GM19238 (cell line): ENCODE measurements at regions not wholly inside any gene's neighbourhood (a gene's known extent, or its start where the extent isn't known, plus 50 kb on each side); places are given as distances from the start of the nearest gene placed in this dataset.

Experiments
- DNase-seq: peaks from one replicate; pipeline ENCODE4 v3.0.0; 2011; ENCODE audit warnings: low spot score; ENCODE audit not compliant: insufficient read length

DNA sequence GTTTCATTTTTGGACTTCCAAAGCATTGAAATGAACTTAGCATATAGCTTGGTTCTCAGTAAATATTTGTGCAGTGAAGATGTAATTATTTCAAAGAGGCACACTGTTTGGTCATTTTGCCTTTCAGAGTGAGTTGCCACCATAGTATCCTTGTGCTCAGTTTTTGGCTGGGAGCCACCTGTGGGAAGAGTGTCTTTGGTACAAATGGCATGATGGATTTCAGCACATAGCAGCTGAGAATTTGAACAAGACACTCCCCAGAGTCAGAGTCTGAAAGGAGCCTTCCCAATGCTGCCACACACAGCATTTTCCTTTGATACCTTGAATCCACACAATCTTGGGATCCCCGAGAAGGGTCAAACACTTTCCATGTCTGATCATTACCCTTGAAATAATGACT, 897.2 kb upstream of the ARPP21 start:
- no peak for DNase-seq

DNA sequence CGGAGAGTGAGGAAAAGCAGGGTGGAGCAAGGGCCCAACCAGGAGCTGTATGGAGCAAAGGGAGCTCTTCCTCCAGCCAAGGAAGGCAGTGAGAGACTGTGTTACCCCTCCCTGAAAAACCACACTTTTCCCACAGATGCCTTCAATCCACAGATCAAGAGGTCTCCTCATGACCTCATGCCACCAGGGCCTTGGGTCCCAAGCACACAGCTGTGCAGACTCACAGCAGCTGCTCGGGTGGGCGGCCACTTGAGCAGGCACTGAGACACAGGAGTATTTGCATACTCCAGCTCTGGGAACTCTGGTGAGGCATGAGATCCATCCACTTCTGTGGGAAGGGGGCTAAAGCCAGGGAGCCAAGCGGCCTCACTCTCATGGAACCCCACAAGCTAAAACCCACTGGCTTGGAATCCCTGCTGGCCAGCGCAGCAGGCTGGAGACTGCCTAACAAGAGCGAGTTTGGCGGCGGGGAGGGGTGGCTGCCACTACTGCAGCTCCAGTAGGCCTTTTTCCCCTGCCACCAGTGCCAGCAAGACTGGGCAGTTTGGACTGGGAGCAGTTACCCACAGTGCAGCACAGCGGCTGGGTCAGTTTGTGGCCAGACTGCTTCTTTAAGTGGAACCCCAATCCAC, 880.6 kb upstream of the ARPP21 start:
- DNase-seq = no peak

DNA sequence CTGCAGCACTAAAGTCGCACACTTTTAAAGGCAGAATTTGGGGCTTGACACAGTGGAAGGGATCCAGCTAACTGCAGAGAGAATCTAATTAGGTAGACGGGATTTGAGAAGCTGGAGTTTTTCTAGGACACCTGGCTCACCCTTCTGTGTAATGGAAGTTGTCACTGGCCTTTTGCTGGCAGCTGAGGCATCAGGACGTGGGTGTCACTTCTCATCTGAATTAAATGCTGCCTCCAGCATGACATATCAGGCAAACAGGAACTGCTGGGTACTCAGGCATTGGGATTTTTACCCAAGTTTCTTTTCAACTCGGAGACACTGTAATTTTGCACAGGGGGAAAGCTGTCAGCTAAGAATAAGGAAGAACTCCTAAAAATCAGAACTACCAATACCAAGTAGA, 861.9 kb upstream of the ARPP21 start:
- DNase-seq = no peak

DNA sequence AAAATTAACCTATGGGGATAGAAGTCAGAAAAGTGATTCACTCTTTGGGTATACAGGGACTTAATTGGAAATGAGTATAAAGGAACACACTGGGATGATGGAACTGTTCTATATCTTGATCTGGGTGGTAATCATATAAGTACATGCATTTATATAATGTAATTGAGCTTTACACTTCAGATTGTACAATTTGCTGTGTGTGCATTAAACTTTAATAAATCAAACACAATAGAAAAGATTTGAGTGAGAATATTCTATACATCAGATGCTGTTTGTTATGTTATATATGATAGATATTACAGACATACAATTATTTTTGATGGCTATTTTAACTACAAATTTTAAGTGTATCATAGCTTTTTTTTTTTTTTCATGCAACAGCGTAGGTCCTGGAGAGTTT, 860.2 kb upstream of the ARPP21 start:
- no peak for DNase-seq

DNA sequence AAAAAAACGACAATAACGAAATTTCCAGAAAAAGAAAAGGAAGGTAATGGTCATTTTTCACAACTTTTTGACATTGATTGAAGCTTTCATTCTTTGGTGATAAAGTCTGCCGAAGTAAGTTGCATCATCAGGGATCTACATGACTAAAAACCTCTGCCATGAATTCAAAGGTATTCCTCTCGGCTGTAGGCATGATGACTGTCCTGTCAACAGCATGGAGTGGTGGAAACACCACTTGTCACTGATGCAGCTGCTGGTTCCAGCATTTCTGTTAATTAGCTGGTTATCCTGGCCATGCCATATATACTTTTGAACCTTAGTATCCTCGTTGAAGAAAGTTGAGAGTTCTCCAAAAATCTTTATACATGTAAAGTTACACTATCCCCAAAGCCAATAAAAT, 859.0 kb upstream of the ARPP21 start:
- no peak for DNase-seq

DNA sequence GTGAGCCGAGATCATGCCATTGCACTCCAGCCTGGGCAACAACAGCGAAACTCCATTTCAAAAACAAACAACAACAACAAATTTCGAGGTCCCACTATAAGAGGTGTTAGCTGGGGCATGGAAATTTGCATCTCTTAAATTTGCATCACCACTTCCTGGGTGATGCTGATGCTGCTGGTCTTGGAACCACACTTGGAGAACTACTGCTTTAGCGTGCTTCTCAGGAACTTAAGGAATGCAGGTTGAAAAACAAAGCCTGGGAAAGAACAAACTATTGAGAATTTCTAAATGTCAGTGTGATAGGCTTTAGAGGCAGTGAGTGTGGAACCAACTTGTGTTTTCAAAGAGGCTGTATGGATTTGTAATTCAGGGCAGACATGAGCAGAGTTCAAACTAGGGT, 858.4 kb upstream of the ARPP21 start:
- no peak for DNase-seq

DNA sequence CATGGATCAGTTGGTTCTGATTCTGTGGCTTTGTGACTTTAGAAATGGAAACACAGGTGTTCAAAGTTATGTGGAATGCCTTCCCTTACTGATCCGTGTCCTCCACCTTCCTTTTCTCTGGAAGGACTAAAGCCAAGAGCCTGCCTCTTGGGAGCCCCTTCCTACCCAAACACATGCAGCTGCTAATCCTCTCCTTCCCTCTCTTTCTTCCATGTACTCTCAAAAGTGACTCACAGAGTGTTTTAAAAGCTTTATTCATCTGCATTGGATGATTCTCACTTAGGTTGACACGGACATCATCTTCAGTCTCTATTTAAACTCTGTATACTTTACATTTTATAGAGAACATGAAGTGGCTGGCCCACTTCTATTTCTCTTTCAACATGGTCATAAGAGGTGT, 856.5 kb upstream of the ARPP21 start:
- no peak for DNase-seq

DNA sequence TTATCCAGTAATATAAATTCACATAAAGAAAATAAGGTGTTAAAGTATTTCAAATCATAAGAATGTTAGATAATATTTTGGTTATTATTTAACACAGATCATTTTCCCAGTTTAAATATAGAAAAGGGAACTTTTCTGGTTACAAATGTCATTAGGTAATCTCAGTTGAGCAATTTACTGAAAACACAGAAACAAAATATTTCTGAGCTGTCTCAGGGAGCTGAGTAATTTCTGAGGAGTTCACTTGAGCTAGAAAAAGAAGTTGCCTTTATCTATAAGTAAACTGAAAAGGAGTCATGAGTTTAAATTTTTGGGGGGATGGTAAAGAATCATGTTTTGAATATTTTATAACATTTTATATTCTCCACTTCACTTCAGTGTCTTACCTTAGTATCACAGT, 855.4 kb upstream of the ARPP21 start:
- no peak for DNase-seq

DNA sequence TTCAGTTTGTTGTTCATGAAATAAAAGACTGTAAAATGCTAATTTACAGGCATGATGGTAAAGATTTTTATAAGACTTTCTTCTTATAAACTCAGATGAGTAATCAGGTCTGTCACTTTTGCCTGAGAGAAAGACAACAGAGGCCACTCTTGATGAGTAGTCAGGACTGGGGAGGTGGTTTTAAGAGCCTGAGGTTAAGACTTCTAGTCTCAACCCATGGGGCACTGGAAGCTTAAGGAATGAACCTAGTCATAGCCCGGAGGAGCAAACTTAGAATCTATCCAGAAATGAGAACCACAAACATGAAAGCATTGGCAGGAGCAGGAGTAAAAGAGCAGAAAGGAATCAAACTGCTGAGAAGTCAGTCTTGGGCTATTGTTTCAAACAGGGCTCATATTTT, 846.3 kb upstream of the ARPP21 start:
- DNase-seq = no peak

DNA sequence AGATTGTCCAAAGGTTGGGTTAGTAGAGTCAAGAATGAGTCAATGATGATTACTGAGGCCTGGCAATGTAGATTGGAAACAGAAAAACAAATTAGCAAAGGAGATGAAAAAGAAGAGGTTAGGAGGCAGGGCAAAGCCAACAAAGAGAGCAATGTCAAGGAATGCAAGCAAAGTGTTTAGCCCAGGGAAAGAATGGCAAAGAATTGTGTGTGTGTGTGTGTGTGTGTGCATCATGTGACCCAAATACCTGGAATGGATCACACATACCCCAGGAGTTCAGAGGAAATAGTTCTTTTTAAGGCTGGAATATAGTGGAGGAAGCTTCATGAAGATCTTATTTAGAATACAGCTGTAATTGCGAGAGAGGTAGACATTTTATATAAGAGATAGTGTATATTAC, 831.7 kb upstream of the ARPP21 start:
- no peak for DNase-seq

DNA sequence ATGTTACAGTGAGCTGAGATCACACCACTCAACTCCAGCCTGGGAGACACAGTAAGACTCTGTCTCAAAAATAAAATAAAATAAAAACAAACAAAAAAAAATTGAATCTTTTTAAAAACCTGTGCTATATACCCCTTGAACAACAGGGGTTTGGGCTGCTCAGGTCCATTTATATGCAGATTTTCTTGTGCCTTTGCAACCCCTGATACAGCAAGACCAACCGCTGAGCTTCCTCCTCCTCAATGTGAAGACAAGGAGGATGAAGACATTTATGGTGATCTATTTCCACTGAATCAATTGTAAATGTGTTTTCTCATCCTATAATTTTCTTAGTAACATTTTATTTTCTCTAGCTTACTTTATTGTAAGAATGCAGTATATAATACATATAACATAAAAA, 831.0 kb upstream of the ARPP21 start:
- DNase-seq = no peak

DNA sequence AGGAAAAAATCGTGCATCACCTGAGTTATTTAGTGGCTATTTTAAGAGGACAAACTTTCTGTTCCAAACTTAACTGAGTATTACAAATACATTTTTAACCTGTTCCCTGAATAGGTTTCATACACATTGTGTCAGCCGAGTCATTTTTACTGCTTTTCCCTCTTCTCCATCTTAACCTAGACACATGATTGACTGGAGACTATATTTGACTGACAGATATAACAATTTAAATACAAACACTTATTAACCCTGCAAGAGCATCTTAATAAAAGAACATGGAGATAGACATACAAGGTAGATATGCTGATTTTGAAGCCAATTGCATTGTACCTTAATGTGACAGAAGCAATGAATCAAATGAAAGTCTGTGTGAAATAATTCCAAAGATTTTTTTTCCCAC, 810.5 kb upstream of the ARPP21 start:
- no peak for DNase-seq

DNA sequence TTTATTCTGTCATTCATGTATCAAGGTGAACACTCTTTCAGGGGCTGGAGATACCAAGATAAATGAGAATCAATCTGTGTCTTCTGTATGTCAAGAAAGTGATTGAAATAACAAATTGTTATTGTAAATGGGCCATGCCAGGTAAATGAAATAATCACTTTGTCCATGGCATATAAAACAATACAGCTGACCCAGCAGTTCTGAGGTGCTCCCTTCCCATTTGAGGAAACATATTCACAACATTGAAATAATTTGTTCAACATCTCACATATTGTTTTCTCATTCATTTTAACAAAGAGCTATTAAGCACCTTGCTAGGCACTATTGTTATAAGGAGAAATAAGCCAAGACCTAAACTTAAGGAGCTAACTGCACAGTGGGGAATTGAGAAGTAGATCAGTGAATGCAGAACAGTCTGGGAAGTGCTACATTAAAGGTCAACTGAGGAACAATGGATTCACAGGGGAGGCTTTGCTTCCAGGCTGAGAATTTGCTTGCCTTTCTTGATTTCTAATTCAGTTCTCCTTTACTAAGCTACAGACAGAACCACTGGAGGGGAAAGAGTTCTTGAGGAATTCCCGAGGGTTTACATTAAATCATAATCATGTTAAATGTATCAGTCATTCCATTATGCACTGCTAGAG, 806.3 kb upstream of the ARPP21 start:
- DNase-seq = no peak

DNA sequence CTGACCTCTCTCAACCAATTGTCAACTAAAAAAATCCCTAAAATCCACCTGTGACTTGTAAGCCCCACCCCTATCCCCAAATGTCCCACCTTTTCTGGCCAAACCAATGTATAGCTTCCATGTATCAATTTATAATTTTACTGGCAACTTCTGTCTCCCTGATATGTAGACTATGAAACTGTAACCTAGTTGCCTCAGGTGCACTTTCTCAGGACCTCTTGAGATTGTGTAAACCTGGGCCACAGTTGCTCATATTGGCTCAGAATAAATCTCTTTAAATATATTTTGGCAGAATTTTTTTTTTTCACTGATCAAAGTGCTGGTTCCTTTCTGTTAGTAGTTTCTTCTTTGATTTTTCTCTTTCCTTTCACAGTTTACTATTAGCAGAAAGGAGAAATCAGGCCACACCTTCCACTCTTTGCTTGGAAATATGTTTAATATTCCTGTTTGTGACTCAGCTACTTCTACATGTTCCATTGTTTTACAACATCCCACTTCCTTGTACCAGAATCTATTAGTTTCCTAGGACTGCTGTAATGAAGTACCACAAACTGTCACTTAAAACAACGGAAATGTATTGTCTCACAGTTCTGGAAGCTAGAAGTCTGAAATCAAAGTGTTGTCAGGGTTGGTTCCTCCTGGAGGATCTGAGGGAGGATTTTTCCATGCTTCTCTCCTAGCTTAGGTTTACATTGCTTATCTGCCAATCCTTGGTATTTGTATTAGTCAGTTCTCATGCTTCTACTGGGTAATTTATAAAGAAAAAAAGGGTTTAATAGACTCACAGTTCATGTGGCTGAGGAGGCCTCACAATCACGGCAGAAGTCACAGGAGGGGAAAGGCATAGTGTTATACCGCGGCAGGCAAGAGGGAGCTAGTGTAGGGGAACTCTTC, 801.2 kb upstream of the ARPP21 start:
- no peak for DNase-seq

DNA sequence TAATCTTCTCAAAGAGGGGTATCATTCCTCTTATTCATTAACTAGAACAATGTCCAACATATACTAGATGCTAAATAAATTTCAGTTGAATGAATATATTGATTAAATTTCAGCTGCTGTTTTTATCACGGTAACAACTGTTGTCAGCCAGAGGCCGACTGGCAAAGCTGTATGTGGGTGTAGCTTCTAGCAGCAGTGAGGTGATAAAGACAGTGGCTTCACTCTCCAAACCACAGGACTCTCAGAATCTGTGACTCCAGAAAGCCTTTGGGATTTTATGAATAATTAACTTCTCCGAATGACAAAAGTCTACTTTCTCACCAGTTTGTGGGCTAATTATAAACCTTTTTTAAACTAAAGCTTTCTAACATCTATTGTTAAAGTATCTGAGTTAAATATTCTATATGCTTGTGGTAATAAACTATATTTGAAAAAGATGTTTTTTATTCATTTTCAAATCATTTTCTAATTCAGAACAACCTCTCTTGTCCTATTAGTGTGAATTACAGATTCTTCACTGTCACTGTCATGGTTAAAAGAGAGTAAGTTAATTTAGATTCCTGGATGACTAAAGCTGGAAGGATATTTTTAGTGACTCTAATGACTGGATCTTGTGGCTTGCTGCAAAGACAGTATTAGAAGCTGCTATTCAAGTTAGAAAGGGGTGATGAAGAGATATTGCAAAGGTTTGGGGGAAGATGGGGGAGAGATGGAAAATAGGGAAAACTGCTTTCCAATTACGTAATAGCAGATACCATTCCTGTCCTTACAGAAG, 796.4 kb upstream of the ARPP21 start:
- DNase-seq = no peak

DNA sequence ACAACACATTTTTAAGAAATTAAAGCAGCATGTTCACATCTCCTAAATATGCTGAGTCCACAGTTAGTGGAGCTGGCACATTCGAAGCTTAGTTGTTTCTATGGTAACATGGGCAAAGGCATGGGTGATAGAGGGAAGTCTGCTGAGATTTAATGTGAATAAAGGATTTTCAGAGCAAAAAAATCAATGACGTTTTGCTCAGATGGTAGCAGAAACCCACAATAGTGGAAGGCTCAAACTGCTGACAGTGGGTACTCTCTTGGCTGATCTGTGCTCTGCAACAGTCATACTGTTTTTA, 795.1 kb upstream of the ARPP21 start:
- DNase-seq = no peak

DNA sequence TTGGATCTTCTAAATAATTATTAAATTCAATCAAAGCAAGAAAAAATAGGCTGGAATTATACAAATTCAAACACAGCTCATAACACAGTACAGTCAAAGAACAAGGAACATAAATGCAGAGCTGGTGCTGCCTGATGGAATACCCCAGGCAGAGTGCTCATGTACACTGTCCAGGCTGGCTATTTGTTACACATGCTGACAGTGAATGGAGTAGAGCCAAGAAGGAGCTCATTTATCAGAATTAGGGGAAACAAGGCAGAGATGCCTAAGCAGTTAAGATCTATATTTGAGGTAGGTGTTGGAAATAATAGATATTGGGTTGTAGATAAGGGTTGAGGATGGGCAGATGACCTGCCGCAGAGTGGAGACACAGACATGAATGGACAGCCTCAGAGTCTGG, 788.2 kb upstream of the ARPP21 start:
- no peak for DNase-seq

DNA sequence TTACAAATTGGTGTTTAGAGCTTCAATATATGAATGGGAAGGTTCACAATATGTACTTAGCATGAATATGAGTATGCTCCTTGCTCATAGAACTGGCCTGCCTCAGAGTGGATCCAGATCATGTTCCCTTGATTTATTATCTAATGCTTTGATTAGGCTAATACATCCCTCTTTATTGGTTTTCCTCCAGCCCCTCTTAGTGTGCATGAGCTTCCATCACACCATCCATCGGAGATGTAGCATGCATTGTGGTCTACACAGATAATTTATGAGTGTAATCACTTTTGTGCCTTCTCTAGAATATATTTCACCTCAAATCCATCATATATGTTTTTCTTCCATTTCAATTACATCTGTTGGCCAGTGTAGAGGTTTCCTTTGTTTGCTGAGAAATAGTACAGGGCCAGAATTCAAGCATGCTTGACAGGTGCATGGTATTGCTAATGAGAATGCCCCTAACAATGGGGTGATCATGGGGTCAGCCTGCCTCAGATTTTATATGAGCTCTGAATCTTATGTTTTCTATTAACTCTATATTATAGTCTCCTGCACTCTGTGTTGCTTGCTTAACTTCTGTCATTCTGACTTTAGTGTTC, 786.4 kb upstream of the ARPP21 start:
- DNase-seq = no peak

DNA sequence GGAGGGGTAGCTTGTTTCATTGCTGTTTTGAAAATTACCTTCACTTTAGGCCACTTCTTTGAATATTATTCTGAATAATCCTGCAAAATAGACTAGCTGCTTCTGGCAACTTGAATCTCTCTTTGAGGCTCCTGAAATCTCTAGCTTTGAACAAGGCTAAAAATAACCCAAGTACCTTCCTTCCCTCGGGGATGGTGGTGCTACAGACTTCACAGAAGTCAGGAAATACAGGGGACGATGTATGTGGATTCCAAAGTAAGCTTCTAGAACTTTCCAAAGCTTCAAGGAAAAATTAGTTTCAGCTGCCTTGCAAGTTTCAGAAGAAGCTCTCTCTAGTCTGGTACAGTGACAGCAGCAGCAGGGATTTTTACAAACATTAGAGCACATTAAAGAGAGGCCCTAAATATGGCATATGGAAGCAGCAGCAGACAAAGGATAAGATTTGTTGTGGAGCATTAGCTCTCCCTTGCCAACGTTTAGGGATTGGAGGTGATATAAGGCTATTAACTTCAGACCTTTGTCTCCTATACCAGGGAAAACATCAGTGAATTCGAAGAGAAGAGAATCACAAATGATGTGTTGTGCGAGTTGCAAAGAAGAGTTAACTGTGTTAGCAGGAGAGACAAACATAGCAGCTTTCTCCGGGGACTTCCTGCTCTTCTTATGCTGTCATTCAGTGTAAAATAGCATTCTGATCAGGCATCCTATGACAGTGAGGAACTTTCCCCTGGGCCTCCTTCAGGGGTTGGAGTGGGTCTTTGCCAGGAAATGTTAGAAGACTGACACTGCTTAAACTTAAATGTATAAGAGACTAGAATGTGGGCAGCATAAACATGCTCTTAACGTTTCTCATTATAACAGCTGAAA, 783.0 kb upstream of the ARPP21 start:
- no peak for DNase-seq

DNA sequence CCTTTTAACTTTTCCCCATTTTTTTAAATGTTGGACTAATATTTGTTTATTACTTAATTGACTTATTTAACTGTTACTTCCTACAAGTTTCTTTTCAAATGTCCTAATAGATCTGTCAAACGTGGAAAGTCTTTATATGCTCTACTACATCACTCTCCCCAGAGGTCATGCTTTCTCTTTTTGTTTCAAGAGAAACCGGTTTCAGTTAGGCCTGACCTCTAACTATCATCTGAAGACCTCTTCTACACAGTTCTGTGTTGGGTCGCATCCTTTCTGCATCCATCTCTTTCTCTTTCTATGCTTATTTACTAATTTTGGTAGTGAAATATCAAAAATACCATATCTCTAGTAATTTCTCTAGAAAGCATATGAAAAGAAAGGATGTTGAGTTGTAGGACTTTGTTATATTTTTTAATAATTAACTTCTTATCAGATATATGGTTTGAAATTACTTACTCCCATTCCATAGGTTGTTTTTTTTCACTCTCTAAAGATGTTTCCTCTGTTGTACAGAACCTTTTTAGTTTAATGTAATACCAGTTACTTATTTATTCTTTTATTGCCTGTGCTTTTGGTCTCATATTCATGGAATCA, 781.2 kb upstream of the ARPP21 start:
- DNase-seq = no peak
